ENCODE measurements at regions not wholly inside any gene's neighbourhood (a gene's known extent, or its start where the extent isn't known, plus 50 kb on each side); places are given as distances from the start of the nearest gene placed in this dataset.

DNA sequence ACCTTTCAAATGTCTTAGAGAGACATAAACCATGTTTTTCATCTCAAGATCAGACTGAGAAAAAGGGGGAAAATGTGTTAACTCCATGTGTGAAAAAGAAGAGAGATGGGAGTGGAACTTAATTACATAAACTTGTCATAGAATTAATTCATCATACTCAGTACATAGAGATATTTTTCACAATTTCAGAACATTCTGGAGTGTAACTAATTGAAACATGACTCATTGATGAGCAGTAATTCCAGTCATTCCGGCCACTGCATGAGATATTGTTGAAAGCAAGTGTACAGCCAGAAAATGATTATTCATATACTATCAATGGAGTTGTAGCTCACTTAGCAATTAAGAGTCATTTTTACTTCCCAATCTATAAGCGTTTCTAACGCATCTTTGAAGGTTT, 739.3 kb downstream of the LTN1 start:
- TF ChIP-seq, protein P1, sequence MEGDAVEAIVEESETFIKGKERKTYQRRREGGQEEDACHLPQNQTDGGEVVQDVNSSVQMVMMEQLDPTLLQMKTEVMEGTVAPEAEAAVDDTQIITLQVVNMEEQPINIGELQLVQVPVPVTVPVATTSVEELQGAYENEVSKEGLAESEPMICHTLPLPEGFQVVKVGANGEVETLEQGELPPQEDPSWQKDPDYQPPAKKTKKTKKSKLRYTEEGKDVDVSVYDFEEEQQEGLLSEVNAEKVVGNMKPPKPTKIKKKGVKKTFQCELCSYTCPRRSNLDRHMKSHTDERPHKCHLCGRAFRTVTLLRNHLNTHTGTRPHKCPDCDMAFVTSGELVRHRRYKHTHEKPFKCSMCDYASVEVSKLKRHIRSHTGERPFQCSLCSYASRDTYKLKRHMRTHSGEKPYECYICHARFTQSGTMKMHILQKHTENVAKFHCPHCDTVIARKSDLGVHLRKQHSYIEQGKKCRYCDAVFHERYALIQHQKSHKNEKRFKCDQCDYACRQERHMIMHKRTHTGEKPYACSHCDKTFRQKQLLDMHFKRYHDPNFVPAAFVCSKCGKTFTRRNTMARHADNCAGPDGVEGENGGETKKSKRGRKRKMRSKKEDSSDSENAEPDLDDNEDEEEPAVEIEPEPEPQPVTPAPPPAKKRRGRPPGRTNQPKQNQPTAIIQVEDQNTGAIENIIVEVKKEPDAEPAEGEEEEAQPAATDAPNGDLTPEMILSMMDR (IDR thresholded peaks at IDR 0.05), result no peak
- no peak for TF ChIP-seq POLR2A (IDR thresholded peaks at IDR 0.05)
